Body of pancreas (tissue), 4 donors: ENCODE measurements at regions not wholly inside any gene's neighbourhood (a gene's known extent, or its start where the extent isn't known, plus 50 kb on each side); places are given as distances from the start of the nearest gene placed in this dataset.

Source experiments
- POLR2A ChIP-seq, 3 donors: fragments of 450-650 bp; IDR thresholded peaks; one replicate each; pipeline ENCODE4 v1.6.1; 2016; ENCODE audit warnings: antibody characterized with exemption in 3 of 3, mild to moderate bottlenecking in 2 of 3
- TF ChIP-seq, protein P1 (sequence below), 7 experiments: fragments of 450-650 bp in 4 of 7; fragments of 200-600 bp in 3 of 7; sonication (generic) in 3 of 7; IDR thresholded peaks; one replicate each; pipeline ENCODE4 v1.5.1; 2016 to 2019; ENCODE audit warnings: antibody characterized with exemption in 7 of 7

DNA sequence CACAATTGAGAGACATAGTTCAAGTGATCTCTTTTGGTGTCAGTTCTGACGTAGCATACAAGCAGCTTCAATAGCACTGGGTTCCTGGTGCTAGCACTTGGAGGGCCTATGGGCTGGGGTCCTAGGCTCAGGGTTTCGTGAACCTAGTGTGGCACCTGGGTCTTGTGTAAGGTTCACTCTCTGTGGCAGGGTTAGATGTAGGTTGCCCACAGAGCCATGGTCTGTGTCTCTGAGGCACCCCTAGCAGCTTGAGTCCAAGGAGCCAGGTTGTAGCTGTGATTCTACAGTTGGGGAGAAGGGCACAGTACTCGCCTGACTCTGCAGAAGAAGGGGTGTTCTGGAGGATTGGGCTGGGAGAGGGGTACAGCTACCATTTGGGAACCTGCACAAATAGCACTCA lies 282.6 kb upstream of the LRRC3B start:
- TF ChIP-seq, protein P1, sequence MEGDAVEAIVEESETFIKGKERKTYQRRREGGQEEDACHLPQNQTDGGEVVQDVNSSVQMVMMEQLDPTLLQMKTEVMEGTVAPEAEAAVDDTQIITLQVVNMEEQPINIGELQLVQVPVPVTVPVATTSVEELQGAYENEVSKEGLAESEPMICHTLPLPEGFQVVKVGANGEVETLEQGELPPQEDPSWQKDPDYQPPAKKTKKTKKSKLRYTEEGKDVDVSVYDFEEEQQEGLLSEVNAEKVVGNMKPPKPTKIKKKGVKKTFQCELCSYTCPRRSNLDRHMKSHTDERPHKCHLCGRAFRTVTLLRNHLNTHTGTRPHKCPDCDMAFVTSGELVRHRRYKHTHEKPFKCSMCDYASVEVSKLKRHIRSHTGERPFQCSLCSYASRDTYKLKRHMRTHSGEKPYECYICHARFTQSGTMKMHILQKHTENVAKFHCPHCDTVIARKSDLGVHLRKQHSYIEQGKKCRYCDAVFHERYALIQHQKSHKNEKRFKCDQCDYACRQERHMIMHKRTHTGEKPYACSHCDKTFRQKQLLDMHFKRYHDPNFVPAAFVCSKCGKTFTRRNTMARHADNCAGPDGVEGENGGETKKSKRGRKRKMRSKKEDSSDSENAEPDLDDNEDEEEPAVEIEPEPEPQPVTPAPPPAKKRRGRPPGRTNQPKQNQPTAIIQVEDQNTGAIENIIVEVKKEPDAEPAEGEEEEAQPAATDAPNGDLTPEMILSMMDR (IDR thresholded peaks at IDR 0.05): no peak
- TF ChIP-seq POLR2A (IDR thresholded peaks at IDR 0.05): no peak
